Nephron progenitor cell (in vitro differentiated cells): ENCODE measurements at regions not wholly inside any gene's neighbourhood (a gene's known extent, or its start where the extent isn't known, plus 50 kb on each side); places are given as distances from the start of the nearest gene placed in this dataset.
"Not testable (repeated sequence)": the region's sequence is repeated elsewhere in the genome, so short reads cannot be mapped to it uniquely, and the experiment has no call there.

ENCODE experiments used
- DNase-seq: peaks from one replicate; pipeline ENCODE4 v3.0.0; 2021
- H3K27ac Mint-ChIP-seq: 2 replicates; pipeline ENCODE4 v1.8.0; 2021; ENCODE audit warnings: mild to moderate bottlenecking, moderate library complexity, mixed read lengths
- H3K27me3 Mint-ChIP-seq: 2 replicates; pipeline ENCODE4 v1.8.0; 2021; ENCODE audit warnings: mild to moderate bottlenecking, low read depth, mixed read lengths; ENCODE audit not compliant: poor library complexity
- H3K36me3 Mint-ChIP-seq: 2 replicates; pipeline ENCODE4 v1.8.0; 2021; ENCODE audit warnings: low read depth, mixed read lengths
- H3K4me1 Mint-ChIP-seq: 2 replicates; pipeline ENCODE4 v1.8.0; 2021; ENCODE audit warnings: mixed read lengths
- H3K4me3 Mint-ChIP-seq: 2 replicates; pipeline ENCODE4 v1.8.0; 2021; ENCODE audit warnings: mild to moderate bottlenecking, moderate library complexity, mixed read lengths
- H3K9me3 Mint-ChIP-seq: 2 replicates; pipeline ENCODE4 v1.8.0; 2021; ENCODE audit warnings: mild to moderate bottlenecking, moderate library complexity, mixed read lengths
- TF ChIP-seq, protein P1 (sequence below): fragments of 200-600 bp; sonication (generic); IDR thresholded peaks from 2 replicates; pipeline ENCODE4 v1.5.0; 2021; ENCODE audit warnings: antibody characterized with exemption

DNA sequence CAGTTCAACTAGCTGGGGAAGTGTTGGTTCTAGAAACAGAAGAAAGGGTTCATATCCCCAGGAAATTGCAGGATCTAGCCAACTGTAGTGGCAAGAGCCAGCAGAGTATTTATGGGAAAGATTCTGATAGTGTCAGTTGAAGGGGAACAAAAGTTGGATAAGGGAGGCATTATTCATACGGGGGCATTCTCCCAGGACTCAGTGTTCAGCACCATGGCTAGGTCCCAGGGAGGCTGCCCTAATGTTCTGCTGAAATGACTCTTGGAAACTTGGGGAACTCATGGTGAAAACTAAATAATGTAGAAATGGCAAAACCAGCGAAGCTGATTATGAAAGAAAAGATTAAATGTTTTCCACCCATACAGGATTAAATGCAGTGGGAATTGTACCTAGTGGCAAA, 543.7 kb downstream of the TRIB2 start:
- Mint-ChIP-seq H3K36me3 (no peaks in the 10 kb centered on the region), H3K4me1 (no peaks in the 10 kb centered on the region), H3K9me3 (peaks cover 6% of the 10 kb centered on the region), H3K27ac (no peak overlapping the region), H3K27me3 (peaks cover 3% of the 10 kb centered on the region), H3K4me3 (no peak overlapping the region)
- DNase-seq = peak; percentile 64
- TF ChIP-seq, protein P1, sequence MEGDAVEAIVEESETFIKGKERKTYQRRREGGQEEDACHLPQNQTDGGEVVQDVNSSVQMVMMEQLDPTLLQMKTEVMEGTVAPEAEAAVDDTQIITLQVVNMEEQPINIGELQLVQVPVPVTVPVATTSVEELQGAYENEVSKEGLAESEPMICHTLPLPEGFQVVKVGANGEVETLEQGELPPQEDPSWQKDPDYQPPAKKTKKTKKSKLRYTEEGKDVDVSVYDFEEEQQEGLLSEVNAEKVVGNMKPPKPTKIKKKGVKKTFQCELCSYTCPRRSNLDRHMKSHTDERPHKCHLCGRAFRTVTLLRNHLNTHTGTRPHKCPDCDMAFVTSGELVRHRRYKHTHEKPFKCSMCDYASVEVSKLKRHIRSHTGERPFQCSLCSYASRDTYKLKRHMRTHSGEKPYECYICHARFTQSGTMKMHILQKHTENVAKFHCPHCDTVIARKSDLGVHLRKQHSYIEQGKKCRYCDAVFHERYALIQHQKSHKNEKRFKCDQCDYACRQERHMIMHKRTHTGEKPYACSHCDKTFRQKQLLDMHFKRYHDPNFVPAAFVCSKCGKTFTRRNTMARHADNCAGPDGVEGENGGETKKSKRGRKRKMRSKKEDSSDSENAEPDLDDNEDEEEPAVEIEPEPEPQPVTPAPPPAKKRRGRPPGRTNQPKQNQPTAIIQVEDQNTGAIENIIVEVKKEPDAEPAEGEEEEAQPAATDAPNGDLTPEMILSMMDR = no peak

DNA sequence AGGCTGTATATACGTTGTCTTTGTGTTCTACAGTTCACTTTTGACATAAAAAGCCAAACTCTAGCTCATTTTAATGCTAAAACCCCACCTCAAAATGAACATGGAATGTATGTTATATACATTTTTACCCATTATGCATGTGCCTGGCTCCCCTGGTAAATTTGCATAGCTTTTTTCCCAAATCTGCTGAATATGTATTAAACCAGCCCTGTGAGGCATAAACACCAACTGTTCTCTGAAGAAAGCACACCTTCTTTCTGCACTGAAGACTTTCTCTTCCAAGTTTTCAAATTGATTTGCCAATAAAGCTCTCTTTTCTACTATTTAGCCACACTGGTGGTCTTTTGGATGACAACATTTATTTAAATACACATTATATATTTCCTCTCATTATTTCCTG, 549.4 kb downstream of the TRIB2 start:
- H3K27ac Mint-ChIP-seq = no peak overlapping the region
- H3K27me3 Mint-ChIP-seq = no peaks in the 10 kb centered on the region
- H3K4me3 Mint-ChIP-seq = no peak overlapping the region
- TF ChIP-seq, protein P1 = no peak
- H3K4me1 Mint-ChIP-seq = no peaks in the 10 kb centered on the region
- peaks cover 6% of the 10 kb centered on the region for H3K9me3 Mint-ChIP-seq
- no peak for DNase-seq
- no peaks in the 10 kb centered on the region for H3K36me3 Mint-ChIP-seq

DNA sequence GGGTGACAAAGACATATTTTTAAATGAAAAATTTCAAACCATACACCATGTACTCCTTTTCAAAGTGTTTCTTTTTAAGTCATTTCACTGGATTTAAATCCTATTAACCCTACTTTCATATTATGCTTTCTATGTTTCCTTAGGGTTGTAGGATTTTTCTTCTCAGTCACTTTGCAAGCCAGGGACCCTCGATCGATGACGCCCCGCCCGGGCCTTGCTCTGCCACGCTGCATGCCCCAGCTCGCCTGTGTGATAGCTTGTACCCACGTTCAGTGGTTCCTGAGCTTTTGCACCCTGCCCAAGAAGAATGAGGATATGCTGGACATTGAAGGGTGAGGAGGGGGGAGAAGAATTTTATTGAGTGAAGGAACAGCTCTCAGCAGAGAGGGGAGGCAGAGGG, 568.0 kb downstream of the TRIB2 start:
- Mint-ChIP-seq H3K27me3 (peaks cover 5% of the 10 kb centered on the region), H3K4me3 (no peak overlapping the region), H3K27ac (no peak overlapping the region), H3K9me3 (no peaks in the 10 kb centered on the region), H3K36me3 (no peaks in the 10 kb centered on the region), H3K4me1 (no peaks in the 10 kb centered on the region)
- TF ChIP-seq, protein P1 = no peak
- no peak for DNase-seq

DNA sequence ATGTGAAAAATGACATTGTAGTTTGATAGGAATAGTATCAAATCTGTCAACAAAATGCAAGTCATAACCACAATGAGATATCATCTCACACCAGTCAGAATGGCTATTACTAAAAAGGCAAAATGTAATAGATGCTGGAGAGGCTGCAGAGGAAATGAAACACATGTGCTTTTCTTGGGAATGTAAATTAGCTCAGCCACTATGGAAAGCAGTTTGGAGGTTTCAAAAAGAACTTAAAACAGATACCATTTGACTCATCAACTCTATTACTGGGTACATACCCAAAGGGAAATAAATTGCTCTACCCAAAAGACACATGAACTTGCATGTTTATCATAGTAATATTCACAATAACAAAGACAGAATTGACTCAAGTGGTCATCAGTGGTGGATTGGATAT, 572.6 kb downstream of the TRIB2 start:
- H3K4me3 Mint-ChIP-seq = no peak overlapping the region
- H3K27ac Mint-ChIP-seq = no peak overlapping the region
- no peaks in the 10 kb centered on the region for H3K36me3 Mint-ChIP-seq
- H3K4me1 Mint-ChIP-seq = no peaks in the 10 kb centered on the region
- H3K27me3 Mint-ChIP-seq = peaks cover 3% of the 10 kb centered on the region
- TF ChIP-seq, protein P1 = no peak
- no peaks in the 10 kb centered on the region for H3K9me3 Mint-ChIP-seq
- DNase-seq = no peak

DNA sequence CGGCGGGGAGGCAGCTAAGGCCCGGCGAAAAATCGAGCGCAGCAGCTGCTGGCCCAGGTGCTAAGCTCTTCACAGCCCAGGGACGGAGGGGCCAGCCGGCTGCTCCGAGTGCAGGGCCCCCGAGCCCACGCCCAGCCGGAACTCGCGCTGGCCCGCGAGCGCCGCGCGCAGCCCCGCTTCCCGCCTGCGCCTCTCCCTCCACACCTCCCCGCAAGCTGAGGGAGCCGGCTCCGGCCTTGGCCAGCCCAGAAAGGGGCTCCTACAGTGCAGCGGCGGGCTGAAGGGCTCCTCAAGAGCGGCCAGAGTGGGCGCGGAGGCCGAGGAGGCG, 591.7 kb downstream of the TRIB2 start:
- peaks cover 15% of the 10 kb centered on the region for H3K9me3 Mint-ChIP-seq
- H3K4me1 Mint-ChIP-seq, H3K27me3 Mint-ChIP-seq, H3K27ac Mint-ChIP-seq, H3K4me3 Mint-ChIP-seq, H3K36me3 Mint-ChIP-seq, DNase-seq: not testable (repeated sequence)

DNA sequence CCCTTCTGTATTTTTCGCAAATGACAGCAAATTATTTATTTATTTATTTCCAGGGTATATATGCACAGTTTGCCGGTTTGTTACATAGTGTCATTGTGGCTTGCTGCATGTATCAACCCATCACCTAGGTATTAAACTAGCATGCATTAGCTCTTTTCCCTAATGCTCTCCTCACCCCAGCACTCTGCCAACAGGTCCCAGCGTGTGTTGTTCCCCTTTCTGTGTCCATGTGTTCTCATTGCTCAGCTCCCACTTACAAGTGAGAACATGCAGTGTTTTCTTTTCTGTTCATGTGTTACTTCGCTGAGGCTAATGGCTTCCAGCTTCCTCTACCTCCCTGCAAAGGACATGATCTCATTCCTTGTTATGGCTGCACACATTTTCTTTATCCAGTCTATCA, 592.3 kb downstream of the TRIB2 start:
- Mint-ChIP-seq H3K4me3 (no peak overlapping the region), H3K4me1 (no peaks in the 10 kb centered on the region), H3K36me3 (no peaks in the 10 kb centered on the region), H3K27ac (no peak overlapping the region), H3K27me3 (peaks cover 12% of the 10 kb centered on the region), H3K9me3 (peaks cover 15% of the 10 kb centered on the region)
- DNase-seq = no peak
- TF ChIP-seq, protein P1 = no peak

DNA sequence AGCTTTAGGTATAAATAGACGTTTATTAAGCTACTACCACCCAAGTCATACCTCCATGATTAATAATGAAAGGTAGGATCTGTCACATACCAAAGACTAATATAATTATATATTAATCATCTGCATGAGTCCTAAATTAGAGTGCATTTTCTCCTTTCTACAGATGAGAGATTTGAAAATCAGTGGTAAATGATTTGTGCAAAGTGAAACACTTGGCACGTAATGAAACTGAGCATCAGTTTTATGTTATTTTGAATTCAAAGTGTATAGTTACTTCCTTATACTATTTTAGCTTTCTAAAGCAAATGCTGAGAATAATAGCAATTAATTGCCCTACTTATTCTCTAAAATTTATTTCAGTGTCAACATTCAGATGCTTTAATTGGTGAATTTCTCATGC, 615.3 kb downstream of the TRIB2 start:
- Mint-ChIP-seq H3K4me1 (no peaks in the 10 kb centered on the region), H3K36me3 (no peaks in the 10 kb centered on the region), H3K27me3 (no peaks in the 10 kb centered on the region), H3K4me3 (no peak overlapping the region), H3K9me3 (no peaks in the 10 kb centered on the region), H3K27ac (no peak overlapping the region)
- DNase-seq = no peak
- TF ChIP-seq, protein P1 = no peak

DNA sequence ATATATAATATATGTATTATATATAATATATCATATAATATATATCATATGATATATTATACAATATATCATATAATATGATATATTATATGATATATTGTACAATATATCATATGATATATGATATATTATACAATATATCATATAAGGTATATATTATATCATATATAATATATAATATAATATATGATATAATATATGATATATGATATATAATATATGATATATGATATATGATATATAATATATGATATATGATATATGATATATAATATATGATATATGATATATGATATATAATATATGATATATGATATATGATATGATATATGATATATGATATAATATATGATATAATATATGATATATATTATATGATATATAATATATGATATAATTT, 617.3 kb downstream of the TRIB2 start:
- H3K4me3 Mint-ChIP-seq, H3K27me3 Mint-ChIP-seq, H3K27ac Mint-ChIP-seq, H3K9me3 Mint-ChIP-seq, DNase-seq, H3K36me3 Mint-ChIP-seq, H3K4me1 Mint-ChIP-seq: not testable (repeated sequence)
